Heart left ventricle (tissue), 13 donors: ENCODE measurements at regions not wholly inside any gene's neighbourhood (a gene's known extent, or its start where the extent isn't known, plus 50 kb on each side); places are given as distances from the start of the nearest gene placed in this dataset.

Experiments used
- CTCF ChIP-seq, 12 donors: fragments of 200-600 bp; sonication (generic) in 4 of 12; IDR thresholded peaks; one replicate each; pipeline versions ENCODE4 v1.5.0 to v1.8.0; 2018 to 2022; ENCODE audit warnings: antibody characterized with exemption in 12 of 12, mild to moderate bottlenecking in 5 of 12
- POLR2A ChIP-seq, 2 donors: fragments of 450-650 bp; IDR thresholded peaks; one replicate each; pipeline ENCODE4 v1.6.1; 2017; ENCODE audit warnings: antibody characterized with exemption in 2 of 2, mild to moderate bottlenecking in 2 of 2, moderate library complexity in 2 of 2
- donor health status: ischemic (EF 13 %, LVEDD 7.1; RV severe dilation, severe dysfunction).
- donor health status: DM: no; HTN: yes; CAD: no.
- donor health status: DM: no; HTN: no; CAD: no.
- donor health status: ischemic (EF 25% LVEDD 6.9; RV normal size, moderate dysfunction).
- donor health status: ischemic (EF 25% LVEDD 5.7; RV mildly dilated, moderate dysfunction).
- donor health status: ischemic (EF 35%, LVEDD 5.7; RV mildly dilated, moderate dysfunction).
- donor health status: nonischemic (EF 11% LVEDD 7.7; RV severe dilation, severe dysfunction).
- donor health status: DM: yes; HTN: yes; CAD: no.
- donor health status: PGD.
- donor health status: ischemic (EF 29% LVEDD 5.4; RV normal size, mild dysfunction).
- donor health status: nonischemic (EF 23%, LVEDD 6.1; RV moderate dilation, normal function).

- peak in 9 of 12 donors; percentile 32 to 60 (median 50) for TF ChIP-seq CTCF (IDR thresholded peaks at IDR 0.05)
- TF ChIP-seq POLR2A (IDR thresholded peaks at IDR 0.05) = no peak
Measured at GRCh38 chr2:209208211-209208610, 215.6 kb upstream of the MAP2 start.
